Psoas muscle (tissue), 7 donors: ENCODE measurements at regions not wholly inside any gene's neighbourhood (a gene's known extent, or its start where the extent isn't known, plus 50 kb on each side); places are given as distances from the start of the nearest gene placed in this dataset.
"Not testable (repeated sequence)": the region's sequence is repeated elsewhere in the genome, so short reads cannot be mapped to it uniquely, and the experiment has no call there.

Experiments
- ATAC-seq, 4 donors: fragments of 200-7000 bp; cut with Tn5 transposase; one replicate each; pipeline ENCODE4 v1.9.1; 2020; ENCODE audit warnings: moderate library complexity in 3 of 4, mild to moderate bottlenecking in 2 of 4
- DNase-seq, 2 donors: peaks; one replicate each; pipeline ENCODE4 v3.0.0-alpha.2; 2020
- H3K27ac ChIP-seq: fragments of 200-600 bp; one replicate; pipeline ENCODE4 v1.8.0; 2022
- H3K27me3 ChIP-seq, 3 donors: fragments of 200-600 bp in 1 of 3; one replicate each; pipeline versions ENCODE4 v1.6.1 to v1.8.0; 2013 to 2022; ENCODE audit warnings: low read length in 2 of 3, mild to moderate bottlenecking in 2 of 3, moderate library complexity in 1 of 3; ENCODE audit not compliant: insufficient read depth in 3 of 3
- H3K36me3 ChIP-seq, 2 donors: fragments of 200-600 bp in 1 of 2; one replicate each; pipeline versions ENCODE4 v1.6.1 to v1.8.0; 2013 to 2022; ENCODE audit warnings: low read depth in 1 of 2, mild to moderate bottlenecking in 1 of 2, moderate library complexity in 1 of 2; ENCODE audit not compliant: insufficient read depth in 1 of 2
- H3K4me1 ChIP-seq: fragments of 200-600 bp; one replicate; pipeline ENCODE4 v1.8.0; 2022
- H3K4me3 ChIP-seq: fragments of 200-600 bp; one replicate; pipeline ENCODE4 v1.8.0; 2022; ENCODE audit warnings: mild to moderate bottlenecking
- H3K9me3 ChIP-seq: fragments of 200-600 bp; one replicate; pipeline ENCODE4 v1.8.0; 2022
- WGBS, 3 donors: extraction: QIAGEN DNeasy Blood & Tissue Kit; methylation state at CpG; one replicate each; pipeline versions ENCODE4 v1.1.6 to v1.1.7; 2013; 5-methylcytosine and 5-hydroxymethylcytosine counted together
- intact Hi-C, 2 donors: fragments of 100-400 bp; cut with DNase I; formaldehyde crosslinking; loops; one replicate each; pipeline versions ENCODE4 v1.11.0 to v1.14.2; 2022
- TF ChIP-seq, protein P1 (sequence below): fragments of 200-600 bp; IDR thresholded peaks from one replicate; pipeline ENCODE4 v1.8.0; 2022; ENCODE audit warnings: antibody characterized with exemption
- donor health status: healthy with polysubstance abuse.
- donor health status: DM: no; HTN: no; CAD: no; lungs with moderate emphysema.
- donor health status: Bipolar disorder and iron deficiency.
- donor health status: healthy.
- donor health status: DM: yes; HTN: yes; CAD: no.
- donor health status: DM: no; HTN: no; CAD: no.
- donor health status: DM: yes; HTN: yes; CAD: no.

DNA sequence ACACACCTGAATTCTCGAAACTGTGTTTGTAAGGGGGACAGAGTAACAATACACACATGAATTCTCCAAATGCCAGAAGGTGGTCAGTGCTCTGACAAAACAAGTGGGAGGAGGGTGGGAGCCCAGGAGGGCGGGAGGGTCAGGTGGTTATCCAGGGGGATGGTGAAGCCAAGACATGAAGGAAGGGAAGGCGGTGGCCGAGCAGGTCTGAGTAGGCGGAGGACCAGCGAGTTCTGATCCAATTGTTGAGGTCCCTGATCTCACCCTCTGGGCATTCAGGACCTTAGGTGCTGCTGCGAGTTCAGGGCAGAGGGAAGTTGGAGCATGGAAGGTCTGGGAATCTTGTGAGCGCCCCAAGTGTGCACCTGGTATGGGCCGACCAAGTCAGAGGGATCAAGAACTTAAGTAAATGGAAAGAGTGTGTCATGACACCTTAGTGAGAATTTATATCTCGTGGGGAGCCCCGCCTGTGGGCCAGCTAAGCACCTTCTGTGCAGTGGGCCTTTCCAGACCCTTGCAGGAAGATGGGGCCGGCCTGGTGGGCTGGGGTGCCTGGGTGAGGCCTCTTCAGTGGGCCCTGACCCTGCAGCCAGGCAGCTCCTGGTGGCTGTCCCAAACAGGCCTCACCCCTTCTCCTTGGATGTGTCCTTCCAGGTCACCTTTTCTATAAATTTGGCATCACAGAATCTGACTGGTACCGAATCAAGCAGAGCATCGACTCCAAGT lies 86.1 kb downstream of the NPIPB11 start:
- intact Hi-C loops = no loop called here
- Histone ChIP-seq H3K4me1 (no peaks in the 10 kb centered on the region), H3K36me3 (no peaks in the 10 kb centered on the region), H3K27ac (no peak overlapping the region), H3K27me3 (no peaks in the 10 kb centered on the region), H3K9me3 (no peaks in the 10 kb centered on the region), H3K4me3 (no peak overlapping the region)
- DNase-seq (no peak), ATAC-seq (no peak)
- TF ChIP-seq, protein P1, sequence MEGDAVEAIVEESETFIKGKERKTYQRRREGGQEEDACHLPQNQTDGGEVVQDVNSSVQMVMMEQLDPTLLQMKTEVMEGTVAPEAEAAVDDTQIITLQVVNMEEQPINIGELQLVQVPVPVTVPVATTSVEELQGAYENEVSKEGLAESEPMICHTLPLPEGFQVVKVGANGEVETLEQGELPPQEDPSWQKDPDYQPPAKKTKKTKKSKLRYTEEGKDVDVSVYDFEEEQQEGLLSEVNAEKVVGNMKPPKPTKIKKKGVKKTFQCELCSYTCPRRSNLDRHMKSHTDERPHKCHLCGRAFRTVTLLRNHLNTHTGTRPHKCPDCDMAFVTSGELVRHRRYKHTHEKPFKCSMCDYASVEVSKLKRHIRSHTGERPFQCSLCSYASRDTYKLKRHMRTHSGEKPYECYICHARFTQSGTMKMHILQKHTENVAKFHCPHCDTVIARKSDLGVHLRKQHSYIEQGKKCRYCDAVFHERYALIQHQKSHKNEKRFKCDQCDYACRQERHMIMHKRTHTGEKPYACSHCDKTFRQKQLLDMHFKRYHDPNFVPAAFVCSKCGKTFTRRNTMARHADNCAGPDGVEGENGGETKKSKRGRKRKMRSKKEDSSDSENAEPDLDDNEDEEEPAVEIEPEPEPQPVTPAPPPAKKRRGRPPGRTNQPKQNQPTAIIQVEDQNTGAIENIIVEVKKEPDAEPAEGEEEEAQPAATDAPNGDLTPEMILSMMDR = no peak
- 94 to 97% (median 96%) methylated on average over 14 of the region's 14 CpGs for WGBS, 3 donors

DNA sequence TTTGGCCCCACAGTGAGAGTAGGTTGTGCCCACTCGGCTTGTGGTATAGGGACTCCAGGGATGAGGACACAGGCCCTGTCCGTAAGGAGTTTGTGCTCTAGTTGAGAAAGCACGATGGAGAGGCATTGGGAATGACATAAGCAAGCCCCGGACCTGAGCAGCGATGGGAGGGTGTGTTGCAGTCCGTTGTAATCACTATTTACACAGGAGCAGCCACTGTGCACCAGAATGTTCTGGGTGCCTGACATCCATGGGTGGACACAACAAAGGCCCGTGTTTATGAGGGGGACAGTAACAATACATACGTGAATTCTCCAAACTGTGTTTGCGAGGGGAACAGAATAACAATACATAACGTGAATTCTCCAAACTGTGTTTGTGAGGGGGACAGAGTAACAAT lies 86.8 kb downstream of the NPIPB11 start:
- 89 to 94% (median 91%) methylated on average over 10 of the region's 10 CpGs for WGBS, 3 donors
- Histone ChIP-seq H3K27me3 (no peaks in the 10 kb centered on the region), H3K9me3 (no peaks in the 10 kb centered on the region), H3K36me3 (no peaks in the 10 kb centered on the region), H3K4me1 (no peaks in the 10 kb centered on the region), H3K4me3 (no peak overlapping the region), H3K27ac (no peak overlapping the region)
- ATAC-seq (no peak), DNase-seq (no peak)
- intact Hi-C loops = loop anchor here (10.0 kb wide), 1 partner anchor 205 kb away; no protein-coding TSS in a partner anchor
- TF ChIP-seq, protein P1 = no peak

DNA sequence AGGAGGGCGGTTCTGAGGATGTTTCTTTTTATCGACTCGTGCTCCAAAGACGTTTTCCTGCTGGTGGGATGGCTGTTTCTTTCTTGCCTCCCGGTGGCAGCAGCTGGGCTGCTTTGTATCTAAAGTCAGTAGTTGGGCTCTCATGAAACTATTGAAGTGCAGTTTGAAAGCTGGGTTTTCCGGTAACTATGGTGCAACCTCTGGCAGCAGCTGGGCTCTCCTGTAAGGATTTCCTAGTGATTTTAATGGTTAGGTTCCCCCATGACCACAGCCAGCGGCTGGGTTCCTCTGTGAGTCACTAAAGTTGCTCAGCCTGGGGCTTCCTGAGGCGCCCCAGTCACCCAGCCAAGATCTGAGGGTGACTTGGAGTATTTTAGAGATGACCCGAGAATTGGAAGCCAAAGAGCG lies 87.9 kb downstream of the NPIPB11 start:
- H3K9me3 ChIP-seq, H3K4me3 ChIP-seq, H3K4me1 ChIP-seq, H3K36me3 ChIP-seq, H3K27ac ChIP-seq, H3K27me3 ChIP-seq: not testable (repeated sequence)
- WGBS, 3 donors = 45 to 58% (median 49%) methylated on average over 10 of the region's 10 CpGs
- DNase-seq (peak; percentile 62 to 68), ATAC-seq (peak in 3 of 4 donors; percentile 44 to 71 (median 61))
- intact Hi-C loops = loop anchor here (10.0 kb wide), 1 partner anchor 204 kb away; no protein-coding TSS in a partner anchor

DNA sequence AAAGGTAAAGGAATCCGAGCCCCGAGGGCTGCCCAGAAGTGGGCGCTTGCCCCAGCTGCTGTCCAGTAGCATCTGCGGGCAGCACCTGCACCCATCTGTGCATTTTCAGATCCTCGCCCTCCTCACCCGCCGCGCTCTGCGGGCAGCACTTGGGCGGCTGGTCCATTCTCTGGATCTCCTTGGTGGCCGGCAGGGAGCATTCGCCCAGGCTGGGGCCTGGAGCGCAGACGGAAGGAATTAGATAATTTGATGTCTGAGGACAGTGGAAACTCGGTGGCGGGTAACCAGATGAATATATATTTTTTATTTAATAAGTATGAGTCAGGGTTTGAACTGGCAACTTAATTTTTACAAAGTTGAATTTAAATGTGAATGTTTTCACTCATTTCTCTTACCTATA lies 88.5 kb downstream of the NPIPB11 start:
- H3K36me3 ChIP-seq = no peaks in the 10 kb centered on the region
- no peaks in the 10 kb centered on the region for H3K27me3 ChIP-seq
- no peaks in the 10 kb centered on the region for H3K9me3 ChIP-seq
- ATAC-seq (no peak), DNase-seq (no peak)
- TF ChIP-seq, protein P1 = no peak
- intact Hi-C loops = loop anchor here (10.0 kb wide), 1 partner anchor 203 kb away; no protein-coding TSS in a partner anchor
- no peak overlapping the region for H3K27ac ChIP-seq
- H3K4me1 ChIP-seq = no peaks in the 10 kb centered on the region
- H3K4me3 ChIP-seq = no peak overlapping the region
- WGBS, 3 donors = 52 to 94% (median 60%) methylated on average over 16 of the region's 16 CpGs

DNA sequence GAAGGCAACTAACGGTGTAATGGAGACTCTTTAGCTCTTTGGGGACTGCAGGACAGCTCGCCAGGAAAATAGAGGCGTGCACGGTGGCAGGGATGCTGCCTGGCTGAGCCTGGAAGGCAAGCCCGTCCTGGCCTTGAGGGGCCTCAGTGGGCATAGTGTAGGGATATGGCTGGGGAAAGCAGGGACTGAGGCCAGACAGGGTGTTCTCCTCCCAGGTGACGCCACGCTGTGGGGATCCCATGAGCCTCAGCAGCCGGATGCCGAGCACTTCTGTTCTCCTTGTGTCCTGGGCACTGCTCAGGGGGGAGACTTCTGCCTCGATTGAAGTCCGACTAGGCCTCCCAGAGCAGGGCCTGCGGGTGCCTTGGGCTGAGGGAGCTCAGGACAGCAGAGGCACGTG lies 89.2 kb downstream of the NPIPB11 start:
- TF ChIP-seq, protein P1 = no peak
- intact Hi-C loops = loop anchor here (10.0 kb wide), 1 partner anchor 202 kb away; no protein-coding TSS in a partner anchor

More for the DNA sequence above, 89.2 kb downstream of the NPIPB11 start:
- H3K4me3 ChIP-seq = no peak overlapping the region
- no peak overlapping the region for H3K27ac ChIP-seq
- H3K27me3 ChIP-seq = no peaks in the 10 kb centered on the region
- H3K4me1 ChIP-seq = no peaks in the 10 kb centered on the region
- no peaks in the 10 kb centered on the region for H3K9me3 ChIP-seq
- DNase-seq (no peak), ATAC-seq (no peak)
- WGBS, 3 donors = 92 to 95% (median 93%) methylated on average over 13 of the region's 13 CpGs
- H3K36me3 ChIP-seq = no peaks in the 10 kb centered on the region
